ENCODE measurements at regions not wholly inside any gene's neighbourhood (a gene's known extent, or its start where the extent isn't known, plus 50 kb on each side); places are given as distances from the start of the nearest gene placed in this dataset.
"Not testable (repeated sequence)": the region's sequence is repeated elsewhere in the genome, so short reads cannot be mapped to it uniquely, and the experiment has no call there.

- no peak for ATAC-seq (ENCODE audit: poor library complexity)
- CTCF ChIA-PET, result no interaction called here
Observed at GRCh38 chr6:84967389-84967788, 203.0 kb upstream of the TBX18 start.

GRCh38 chr6:84953111-84953755, 188.8 kb upstream of the TBX18 start:
- H3K27me3 Mint-ChIP-seq, result no peaks in the 10 kb centered on the region
- Histone ChIP-seq H3K27ac (ENCODE audit: low read depth in 1 of 2, low read length in 2 of 2) (no peak overlapping the region), H3K4me3 (ENCODE audit: low read length) (no peak overlapping the region), H3K9me3 (ENCODE audit: control insufficient read depth in 1 of 2, insufficient read depth in 1 of 2, low read length in 2 of 2) (no peaks in the 10 kb centered on the region), H3K36me3 (ENCODE audit: insufficient read depth, low read length) (no peaks in the 10 kb centered on the region), H3K27me3 (ENCODE audit: control insufficient read depth in 1 of 2, insufficient read depth in 2 of 2, low read length in 2 of 2) (no peaks in the 10 kb centered on the region), H3K4me1 (ENCODE audit: insufficient read depth, low read length) (no peaks in the 10 kb centered on the region)
- no peak for DNase-seq
- no peak overlapping the region for H3K27ac Mint-ChIP-seq
- peaks cover 6% of the 10 kb centered on the region for H3K9me3 Mint-ChIP-seq
- POLR2A ChIA-PET, result no interaction called here
- H3K4me1 Mint-ChIP-seq (ENCODE audit: low read depth), result no peaks in the 10 kb centered on the region
- TF ChIP-seq, protein P1, sequence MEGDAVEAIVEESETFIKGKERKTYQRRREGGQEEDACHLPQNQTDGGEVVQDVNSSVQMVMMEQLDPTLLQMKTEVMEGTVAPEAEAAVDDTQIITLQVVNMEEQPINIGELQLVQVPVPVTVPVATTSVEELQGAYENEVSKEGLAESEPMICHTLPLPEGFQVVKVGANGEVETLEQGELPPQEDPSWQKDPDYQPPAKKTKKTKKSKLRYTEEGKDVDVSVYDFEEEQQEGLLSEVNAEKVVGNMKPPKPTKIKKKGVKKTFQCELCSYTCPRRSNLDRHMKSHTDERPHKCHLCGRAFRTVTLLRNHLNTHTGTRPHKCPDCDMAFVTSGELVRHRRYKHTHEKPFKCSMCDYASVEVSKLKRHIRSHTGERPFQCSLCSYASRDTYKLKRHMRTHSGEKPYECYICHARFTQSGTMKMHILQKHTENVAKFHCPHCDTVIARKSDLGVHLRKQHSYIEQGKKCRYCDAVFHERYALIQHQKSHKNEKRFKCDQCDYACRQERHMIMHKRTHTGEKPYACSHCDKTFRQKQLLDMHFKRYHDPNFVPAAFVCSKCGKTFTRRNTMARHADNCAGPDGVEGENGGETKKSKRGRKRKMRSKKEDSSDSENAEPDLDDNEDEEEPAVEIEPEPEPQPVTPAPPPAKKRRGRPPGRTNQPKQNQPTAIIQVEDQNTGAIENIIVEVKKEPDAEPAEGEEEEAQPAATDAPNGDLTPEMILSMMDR (IDR thresholded peaks at IDR 0.05), result no peak
- intact Hi-C loops (cut with DNase I, micrococcal nuclease), result no loop called here
- CTCF ChIA-PET, result interaction anchor here (0.5 to 0.7 kb wide), 2 partner anchors 456 to 746 kb away, joined by 3 read pairs; no protein-coding TSS in a partner anchor
- no peaks in the 10 kb centered on the region for H3K36me3 Mint-ChIP-seq (ENCODE audit: low read depth)
- H3K4me3 Mint-ChIP-seq, result no peak overlapping the region
- no peak for ATAC-seq (ENCODE audit: poor library complexity)

More at GRCh38 chr6:84967389-84967788, 203.0 kb upstream of the TBX18 start:
- Mint-ChIP-seq H3K27me3 (no peaks in the 10 kb centered on the region), H3K4me1 (ENCODE audit: low read depth) (no peaks in the 10 kb centered on the region), H3K27ac (no peak overlapping the region), H3K9me3 (peaks cover 6% of the 10 kb centered on the region), H3K36me3 (ENCODE audit: low read depth) (no peaks in the 10 kb centered on the region), H3K4me3 (no peak overlapping the region)
- Histone ChIP-seq H3K36me3 (ENCODE audit: insufficient read depth, low read length) (no peaks in the 10 kb centered on the region), H3K4me3 (ENCODE audit: low read length) (no peak overlapping the region), H3K9me3 (ENCODE audit: control insufficient read depth in 1 of 2, insufficient read depth in 1 of 2, low read length in 2 of 2) (peaks cover 10 to 15% of the 10 kb centered on the region in 2 experiments), H3K4me1 (ENCODE audit: insufficient read depth, low read length) (no peaks in the 10 kb centered on the region), H3K27ac (ENCODE audit: low read depth in 1 of 2, low read length in 2 of 2) (no peak overlapping the region), H3K27me3 (ENCODE audit: control insufficient read depth in 1 of 2, insufficient read depth in 2 of 2, low read length in 2 of 2) (no peaks in the 10 kb centered on the region)
- TF ChIP-seq, protein P1 (IDR thresholded peaks at IDR 0.05), result no peak
- intact Hi-C loops (cut with DNase I, micrococcal nuclease), result no loop called here
- DNase-seq, result no peak
- POLR2A ChIA-PET, result no interaction called here

DNA sequence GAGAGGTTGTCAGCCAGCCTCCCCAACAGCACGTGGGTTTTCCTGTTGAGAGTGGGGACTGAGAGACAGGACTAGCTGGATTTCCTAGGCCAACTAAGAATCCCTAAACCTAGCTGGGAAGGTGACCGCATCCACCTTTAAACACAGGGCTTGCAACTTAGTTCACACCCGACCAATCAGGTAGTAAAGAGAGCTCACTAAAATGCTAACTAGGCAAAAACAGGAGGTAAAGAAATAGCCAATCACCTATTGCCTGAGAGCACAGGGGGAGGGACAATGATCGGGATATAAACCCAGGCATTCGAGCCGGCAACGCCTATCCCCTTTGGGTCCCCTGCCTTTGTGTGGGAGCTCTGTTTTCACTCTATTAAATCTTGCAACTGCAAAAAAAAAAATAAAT, 180.5 kb upstream of the TBX18 start:
- H3K4me1 ChIP-seq (ENCODE audit: insufficient read depth, low read length); ATAC-seq (ENCODE audit: poor library complexity); intact Hi-C loops (cut with DNase I, micrococcal nuclease); H3K4me3 Mint-ChIP-seq; H3K27ac Mint-ChIP-seq; POLR2A ChIA-PET; H3K36me3 Mint-ChIP-seq (ENCODE audit: low read depth); DNase-seq; H3K27me3 Mint-ChIP-seq; H3K27me3 ChIP-seq (ENCODE audit: control insufficient read depth in 1 of 2, insufficient read depth in 2 of 2, low read length in 2 of 2); H3K27ac ChIP-seq (ENCODE audit: low read depth in 1 of 2, low read length in 2 of 2); H3K4me1 Mint-ChIP-seq (ENCODE audit: low read depth); H3K36me3 ChIP-seq (ENCODE audit: insufficient read depth, low read length); H3K4me3 ChIP-seq (ENCODE audit: low read length); CTCF ChIA-PET; H3K9me3 ChIP-seq (ENCODE audit: control insufficient read depth in 1 of 2, insufficient read depth in 1 of 2, low read length in 2 of 2): not testable (repeated sequence)
- H3K9me3 Mint-ChIP-seq, result peaks cover 10% of the 10 kb centered on the region

GRCh38 chr6:84943905-84944304, 179.5 kb upstream of the TBX18 start:
- intact Hi-C loops (cut with DNase I, micrococcal nuclease), result no loop called here
- Histone ChIP-seq H3K9me3 (ENCODE audit: control insufficient read depth in 1 of 2, insufficient read depth in 1 of 2, low read length in 2 of 2) (no peaks in the 10 kb centered on the region), H3K27ac (ENCODE audit: low read depth in 1 of 2, low read length in 2 of 2) (no peak overlapping the region), H3K4me3 (ENCODE audit: low read length) (no peak overlapping the region), H3K27me3 (ENCODE audit: control insufficient read depth in 1 of 2, insufficient read depth in 2 of 2, low read length in 2 of 2) (no peaks in the 10 kb centered on the region), H3K4me1 (ENCODE audit: insufficient read depth, low read length) (no peaks in the 10 kb centered on the region), H3K36me3 (ENCODE audit: insufficient read depth, low read length) (no peaks in the 10 kb centered on the region)
- H3K27ac Mint-ChIP-seq, result no peak overlapping the region
- POLR2A ChIA-PET, result no interaction called here
- H3K36me3 Mint-ChIP-seq (ENCODE audit: low read depth), result no peaks in the 10 kb centered on the region
- no peak overlapping the region for H3K4me3 Mint-ChIP-seq
- CTCF ChIA-PET, result no interaction called here
- TF ChIP-seq, protein P1 (IDR thresholded peaks at IDR 0.05), result no peak
- ATAC-seq (ENCODE audit: poor library complexity) (no peak), DNase-seq (no peak)
- H3K4me1 Mint-ChIP-seq (ENCODE audit: low read depth), result no peaks in the 10 kb centered on the region
- H3K9me3 Mint-ChIP-seq, result peaks cover 10% of the 10 kb centered on the region
- H3K27me3 Mint-ChIP-seq, result no peaks in the 10 kb centered on the region

DNA sequence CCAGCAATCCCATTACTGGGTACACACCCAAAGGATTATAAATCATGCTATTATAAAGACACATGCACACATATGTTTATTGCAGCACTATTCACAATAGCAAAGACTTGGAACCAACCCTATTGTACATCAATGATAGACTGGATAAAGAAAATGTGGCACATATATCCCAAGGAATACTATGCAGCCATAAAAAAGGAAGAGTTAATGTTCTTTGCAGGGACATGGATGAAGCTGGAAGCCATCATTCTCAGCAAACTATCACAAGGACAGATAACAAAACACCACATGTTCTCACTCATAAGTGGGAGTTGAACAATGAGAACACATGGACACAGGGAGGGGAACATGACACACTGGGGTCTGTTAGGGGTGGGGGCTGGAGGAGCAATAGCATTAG, 177.2 kb upstream of the TBX18 start:
- intact Hi-C loops (cut with DNase I, micrococcal nuclease); H3K27ac Mint-ChIP-seq; H3K36me3 Mint-ChIP-seq (ENCODE audit: low read depth); H3K4me3 Mint-ChIP-seq; H3K4me3 ChIP-seq (ENCODE audit: low read length); ATAC-seq (ENCODE audit: poor library complexity); H3K27ac ChIP-seq (ENCODE audit: low read depth in 1 of 2, low read length in 2 of 2); H3K4me1 Mint-ChIP-seq (ENCODE audit: low read depth); H3K27me3 ChIP-seq (ENCODE audit: control insufficient read depth in 1 of 2, insufficient read depth in 2 of 2, low read length in 2 of 2); H3K36me3 ChIP-seq (ENCODE audit: insufficient read depth, low read length); H3K4me1 ChIP-seq (ENCODE audit: insufficient read depth, low read length); POLR2A ChIA-PET; H3K9me3 ChIP-seq (ENCODE audit: control insufficient read depth in 1 of 2, insufficient read depth in 1 of 2, low read length in 2 of 2); DNase-seq; CTCF ChIA-PET; H3K27me3 Mint-ChIP-seq: not testable (repeated sequence)
- peaks cover 11% of the 10 kb centered on the region for H3K9me3 Mint-ChIP-seq

All from CD4-positive, alpha-beta T cell (primary cell).